ENCODE measurements at regions not wholly inside any gene's neighbourhood (a gene's known extent, or its start where the extent isn't known, plus 50 kb on each side); places are given as distances from the start of the nearest gene placed in this dataset.
"Not testable (repeated sequence)": the region's sequence is repeated elsewhere in the genome, so short reads cannot be mapped to it uniquely, and the experiment has no call there.

GRCh38 chr14:30355431-30355913, 203.5 kb upstream of the G2E3 start:
- Histone ChIP-seq H3K9me3 (replicated peaks in 1 of 3) (no peaks in the 10 kb centered on the region), H3K36me3 (replicated peaks in 1 of 2) (no peaks in the 10 kb centered on the region), H3K27me3 (no peaks in the 10 kb centered on the region), H3K4me1 (replicated peaks in 1 of 2) (no peaks in the 10 kb centered on the region), H3K4me3 (no peak overlapping the region), H3K27ac (no peak overlapping the region)
- TF ChIP-seq POLR2A (IDR thresholded peaks at IDR 0.05) (no peak), CTCF (IDR thresholded peaks at IDR 0.05) (no peak)
- WGBS, 4 donors, result 31 to 43% (median 39%) methylated on average over 5 of the region's 5 CpGs
- intact Hi-C loops (cut with DNase I), result no loop called here
- DNase-seq, result no peak

DNA sequence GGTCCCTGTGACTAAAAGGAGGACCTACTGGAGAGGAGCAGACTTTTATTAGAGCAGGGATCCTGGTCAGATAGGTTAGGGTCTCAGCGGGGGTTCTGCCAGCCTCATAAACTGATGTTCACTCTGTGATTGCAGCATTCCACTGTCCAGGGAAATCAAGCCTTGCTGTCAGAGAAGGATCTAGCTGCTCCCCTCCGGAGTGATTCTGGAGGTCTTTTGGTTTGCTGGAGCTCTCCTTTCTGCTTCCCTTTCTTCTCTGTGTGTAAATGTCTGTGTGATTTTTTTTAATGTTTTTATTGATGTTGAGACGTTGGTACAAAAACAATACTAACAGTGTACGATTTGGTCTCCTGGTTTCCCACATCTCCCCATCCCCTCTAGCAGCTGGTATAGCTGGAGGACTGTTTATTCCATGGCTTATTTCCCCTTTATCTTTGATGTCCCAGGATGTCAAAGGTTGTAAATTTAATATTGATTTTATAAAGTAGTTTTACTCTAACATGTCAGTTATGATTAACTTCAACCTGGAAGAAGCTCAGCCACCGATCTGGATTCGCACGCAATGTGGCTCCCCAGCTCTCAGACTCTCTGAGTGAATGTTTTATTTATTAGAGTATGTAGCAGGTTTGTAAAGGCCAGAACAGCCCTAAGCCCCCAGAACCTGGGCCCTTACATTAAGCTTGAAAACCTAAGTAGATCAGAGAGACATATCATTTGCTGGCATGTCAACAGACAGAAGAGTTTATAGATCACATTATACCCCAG, 202.3 kb upstream of the G2E3 start:
- Histone ChIP-seq H3K4me3 (no peak overlapping the region), H3K9me3 (replicated peaks in 1 of 3) (no peaks in the 10 kb centered on the region), H3K4me1 (replicated peaks in 1 of 2) (no peaks in the 10 kb centered on the region), H3K27me3 (no peaks in the 10 kb centered on the region), H3K27ac (no peak overlapping the region), H3K36me3 (replicated peaks in 1 of 2) (no peaks in the 10 kb centered on the region)
- no peak for TF ChIP-seq POLR2A (IDR thresholded peaks at IDR 0.05)
- no peak for TF ChIP-seq CTCF (IDR thresholded peaks at IDR 0.05)
- intact Hi-C loops (cut with DNase I), result no loop called here
- whole genome bisulfite sequencing, 4 donors, result 74 to 78% (median 76%) methylated on average over 7 of the region's 7 CpGs
- DNase-seq, result no peak

GRCh38 chr14:30357791-30358190, 201.2 kb upstream of the G2E3 start:
- no peak for TF ChIP-seq POLR2A (IDR thresholded peaks at IDR 0.05)
- TF ChIP-seq CTCF (IDR thresholded peaks at IDR 0.05), result no peak
- H3K36me3 ChIP-seq (replicated peaks in 1 of 2), result no peaks in the 10 kb centered on the region
- H3K27me3 ChIP-seq, result no peaks in the 10 kb centered on the region
- no peak overlapping the region for H3K4me3 ChIP-seq
- H3K4me1 ChIP-seq (replicated peaks in 1 of 2), result no peaks in the 10 kb centered on the region
- 87 to 93% (median 91%) methylated on average over 8 of the region's 8 CpGs for WGBS, 4 donors
- intact Hi-C loops (cut with DNase I), result no loop called here
- no peak overlapping the region for H3K27ac ChIP-seq
- H3K9me3 ChIP-seq (replicated peaks in 1 of 3), result no peaks in the 10 kb centered on the region
- no peak for DNase-seq

- Histone ChIP-seq H3K9me3 (replicated peaks in 1 of 3) (no peaks in the 10 kb centered on the region), H3K27ac (no peak overlapping the region), H3K36me3 (replicated peaks in 1 of 2) (no peaks in the 10 kb centered on the region), H3K4me3 (no peak overlapping the region), H3K27me3 (no peaks in the 10 kb centered on the region), H3K4me1 (replicated peaks in 1 of 2) (no peaks in the 10 kb centered on the region)
- intact Hi-C loops (cut with DNase I), result no loop called here
- no peak for DNase-seq
- 69 to 76% (median 71%) methylated on average over 10 of the region's 10 CpGs for WGBS, 4 donors
- no peak for TF ChIP-seq POLR2A (IDR thresholded peaks at IDR 0.05)
Observed at GRCh38 chr14:30362369-30363218, 196.4 kb upstream of the G2E3 start.

DNA sequence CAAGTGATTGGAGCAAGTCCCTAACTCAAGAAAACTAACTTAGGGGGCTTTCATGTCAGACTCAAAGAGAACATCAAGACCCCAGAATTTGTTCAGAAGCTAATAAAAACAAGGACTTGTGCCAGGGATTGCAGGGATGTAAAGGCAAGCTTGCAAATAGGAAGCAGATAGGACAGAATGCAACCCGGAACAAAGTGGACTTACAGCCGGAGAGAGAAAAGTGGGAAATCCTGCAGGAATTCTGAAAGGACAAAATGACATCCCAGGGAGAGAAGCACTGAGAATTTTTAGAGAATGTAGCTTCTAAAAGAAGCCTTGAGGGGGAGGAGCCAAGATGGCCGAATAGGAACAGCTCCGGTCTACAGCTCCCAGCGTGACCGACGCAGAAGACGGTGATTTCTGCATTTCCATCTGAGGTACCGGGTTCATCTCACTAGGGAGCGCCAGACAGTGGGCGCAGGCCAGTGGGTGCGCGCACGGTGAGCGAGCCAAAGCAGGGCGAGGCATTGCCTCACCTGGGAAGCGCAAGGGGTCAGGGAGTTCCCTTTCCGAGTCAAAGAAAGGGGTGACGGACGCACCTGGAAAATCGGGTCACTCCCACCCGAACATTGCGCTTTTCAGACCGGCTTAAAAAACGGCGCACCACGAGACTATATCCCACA, 195.6 kb upstream of the G2E3 start:
- H3K9me3 ChIP-seq (replicated peaks in 1 of 3); H3K36me3 ChIP-seq (replicated peaks in 1 of 2); DNase-seq; H3K27ac ChIP-seq; H3K4me3 ChIP-seq; H3K27me3 ChIP-seq; H3K4me1 ChIP-seq (replicated peaks in 1 of 2); intact Hi-C loops (cut with DNase I): not testable (repeated sequence)
- WGBS, 4 donors, result 86 to 93% (median 89%) methylated on average over 15 to 18 of the region's 27 CpGs
